IPS DF 4.7 (cell line): ENCODE measurements at regions not wholly inside any gene's neighbourhood (a gene's known extent, or its start where the extent isn't known, plus 50 kb on each side); places are given as distances from the start of the nearest gene placed in this dataset.

Experiments
- DNase-seq: peaks from one replicate; pipeline ENCODE4 v3.0.0-alpha.2; 2013; ENCODE audit warnings: low spot score; ENCODE audit errors: extremely low read depth

DNA sequence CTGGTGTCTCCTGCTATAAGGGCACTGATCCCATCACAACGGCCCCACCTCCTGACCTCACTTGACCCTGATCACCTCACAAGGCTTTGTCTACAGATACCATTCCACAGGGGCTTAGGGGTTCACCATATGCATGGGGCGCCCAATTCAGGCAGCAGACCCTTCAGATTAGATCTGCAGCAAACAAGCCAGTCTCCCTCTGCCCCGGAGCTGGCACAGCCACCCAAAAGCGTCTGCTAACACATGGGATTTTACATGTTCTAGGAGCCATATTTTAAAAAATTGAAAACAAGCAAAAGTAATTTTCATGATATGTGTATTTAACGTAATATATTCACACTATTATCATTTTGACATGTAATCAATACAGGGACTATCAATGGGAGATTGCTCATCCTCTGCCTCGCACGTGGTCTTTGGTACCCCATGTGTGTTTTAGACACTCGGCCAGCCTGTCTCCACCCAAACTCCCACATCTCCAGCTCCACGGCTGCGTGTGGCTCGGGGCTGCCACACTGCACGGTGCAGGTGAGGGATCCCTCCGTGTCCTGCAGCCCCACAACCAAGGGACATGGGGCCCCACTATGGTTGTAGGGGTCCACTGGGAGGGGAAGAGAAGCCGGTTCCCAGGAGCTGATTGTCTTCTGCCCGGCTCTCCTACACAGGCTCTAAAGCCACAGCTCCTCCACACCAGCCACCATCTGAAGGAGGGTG, 107.6 kb downstream of the RBFOX3 start:
- DNase-seq = no peak

DNA sequence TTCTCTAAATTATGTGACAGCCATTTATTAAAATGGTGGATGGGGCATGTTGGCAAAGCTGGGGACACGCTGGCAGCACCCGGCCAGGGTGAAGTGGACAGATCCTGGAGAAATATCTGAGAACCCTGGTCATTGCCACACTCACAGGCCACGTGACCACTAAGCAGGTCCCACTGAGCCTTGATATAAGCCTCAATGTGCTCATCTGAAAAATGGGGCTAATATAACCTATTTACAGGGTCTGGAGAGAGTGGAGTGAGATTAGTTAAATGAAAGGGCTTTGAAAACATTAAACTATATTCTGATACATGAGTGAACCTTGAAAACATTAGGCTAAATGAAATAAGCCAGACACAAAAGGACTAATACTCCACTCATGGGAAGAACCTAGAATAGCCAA, 108.9 kb downstream of the RBFOX3 start:
- DNase-seq = no peak

DNA sequence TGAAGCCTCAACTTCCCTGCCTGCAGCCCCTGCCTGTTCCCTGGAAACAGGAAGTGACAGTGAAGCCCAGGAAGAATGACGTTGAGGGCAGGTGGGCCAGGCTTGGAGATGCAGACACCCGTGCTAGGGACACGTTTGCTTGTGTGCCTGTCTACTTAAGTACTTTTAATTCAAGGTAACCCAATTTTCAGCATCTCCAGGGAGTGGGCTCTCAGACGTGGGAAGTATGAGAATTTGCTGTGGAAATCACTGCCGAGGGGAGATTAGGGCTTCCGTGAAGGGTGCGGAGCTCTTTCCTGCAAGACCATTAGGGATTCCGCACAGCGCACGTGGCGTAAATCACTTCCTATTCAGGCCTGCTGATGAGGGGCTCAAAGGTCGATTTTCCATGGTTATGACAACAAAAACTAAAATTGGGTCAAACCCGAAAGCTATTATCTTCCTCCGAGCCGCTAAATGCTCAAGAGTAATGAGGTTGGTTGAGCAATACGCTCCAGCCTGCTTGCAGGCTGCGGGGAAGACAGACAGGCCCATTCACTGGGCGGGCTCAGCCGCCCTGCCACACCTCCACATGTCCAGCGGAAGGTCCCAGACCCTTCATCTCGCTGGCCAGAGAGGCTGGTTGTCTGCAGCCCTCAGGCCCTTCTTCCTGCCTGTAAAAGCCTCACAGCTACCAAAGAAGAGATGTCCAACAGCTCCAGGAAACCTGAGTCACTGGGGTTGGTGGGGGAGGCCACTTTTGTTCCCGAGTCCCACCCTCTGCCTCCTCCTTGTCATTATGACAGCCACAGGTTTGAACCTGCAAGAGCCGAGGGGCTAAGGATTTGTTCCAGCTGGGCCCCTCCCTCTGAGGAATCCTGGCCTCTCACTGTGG, 109.9 kb downstream of the RBFOX3 start:
- DNase-seq = no peak

DNA sequence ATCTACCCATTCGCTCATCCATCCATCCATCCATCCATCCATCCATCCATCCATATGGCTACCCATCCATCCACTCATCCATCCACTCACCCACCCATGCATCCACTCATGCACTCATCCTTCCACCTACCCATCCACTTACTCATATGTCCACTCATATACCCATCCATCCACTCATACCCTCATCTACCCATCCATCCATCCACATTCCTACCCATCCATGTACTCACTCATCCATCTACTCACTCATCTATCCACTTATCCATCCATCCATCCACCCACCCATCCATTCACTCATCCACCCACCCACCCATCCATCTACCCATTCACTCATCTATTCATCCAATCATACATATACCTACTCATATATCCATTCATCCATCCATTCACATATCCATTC, 112.0 kb downstream of the RBFOX3 start:
- no peak for DNase-seq

DNA sequence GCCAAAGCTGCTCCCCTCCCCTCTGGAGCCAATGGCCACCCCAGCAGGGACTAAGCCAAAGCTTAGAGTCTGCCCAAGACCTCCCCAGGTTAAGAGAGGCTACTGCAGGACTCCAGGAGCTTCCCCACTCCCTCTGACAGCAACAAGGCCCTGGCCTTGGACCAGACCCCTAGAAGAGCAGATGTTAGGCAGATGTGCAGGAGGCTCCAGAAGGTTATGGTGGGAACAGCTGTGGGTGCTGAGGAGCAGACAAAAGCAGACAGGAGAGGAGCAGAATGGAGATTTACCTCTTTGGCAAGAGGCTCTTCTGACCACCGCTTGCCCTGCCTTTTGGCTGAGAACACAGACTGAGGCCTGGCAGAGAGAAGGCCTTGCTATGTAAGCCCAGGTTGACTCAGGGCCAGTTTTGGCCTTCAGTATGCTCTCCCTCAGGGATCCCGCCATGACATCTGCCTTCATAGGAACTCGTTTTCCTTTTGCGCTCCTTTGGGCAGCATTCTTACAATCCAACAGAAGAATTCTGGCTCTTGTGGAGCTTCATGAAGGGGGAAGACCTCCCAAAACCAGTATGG, 113.0 kb downstream of the RBFOX3 start:
- DNase-seq = no peak

DNA sequence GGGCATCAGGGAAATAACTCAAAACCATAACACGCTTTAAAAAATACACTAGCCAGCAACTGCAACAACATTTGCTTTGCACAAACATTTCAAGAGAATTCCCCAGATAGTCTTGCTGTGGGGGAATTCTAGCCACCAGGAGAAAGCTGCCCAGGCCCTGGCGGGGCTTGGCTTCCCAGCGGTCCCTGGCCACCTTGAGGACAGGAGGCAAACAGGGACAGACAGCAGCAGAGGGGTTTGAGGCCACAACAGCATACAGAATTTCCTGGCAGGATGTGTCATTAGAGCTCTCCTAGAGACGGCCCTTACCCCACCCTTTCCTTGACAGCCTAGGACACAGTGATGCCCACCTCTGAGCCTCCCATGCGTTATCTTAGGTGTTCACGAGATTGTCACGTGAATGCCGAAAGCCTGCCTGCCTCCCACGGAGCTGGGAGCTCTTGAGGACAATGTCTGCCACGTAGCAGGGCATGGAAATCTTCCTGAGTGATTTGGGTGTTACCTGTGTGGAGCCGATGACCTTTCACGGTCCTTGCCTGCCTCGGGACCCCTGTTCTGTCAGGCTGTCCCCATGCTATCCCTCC, 114.3 kb downstream of the RBFOX3 start:
- no peak for DNase-seq

DNA sequence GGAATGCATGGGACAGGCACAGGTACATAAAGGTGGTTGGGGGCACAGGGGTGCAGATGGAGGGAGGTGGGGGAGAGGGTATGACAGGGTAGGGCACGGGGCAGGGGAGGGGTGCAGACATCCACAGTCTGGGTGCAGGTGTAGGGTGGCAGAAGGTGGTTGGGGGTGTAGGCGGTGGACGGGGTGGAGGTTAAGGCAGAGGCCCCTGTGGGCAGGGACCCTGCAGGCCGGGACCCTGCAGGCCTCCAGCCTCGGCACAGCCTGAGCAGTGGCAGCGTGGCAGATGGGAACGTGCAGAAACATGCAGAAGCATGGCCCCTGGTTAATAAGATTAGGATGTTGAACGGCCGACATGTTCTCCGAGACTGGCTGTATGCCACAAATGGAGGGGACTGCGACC, 115.2 kb downstream of the RBFOX3 start:
- DNase-seq = no peak

DNA sequence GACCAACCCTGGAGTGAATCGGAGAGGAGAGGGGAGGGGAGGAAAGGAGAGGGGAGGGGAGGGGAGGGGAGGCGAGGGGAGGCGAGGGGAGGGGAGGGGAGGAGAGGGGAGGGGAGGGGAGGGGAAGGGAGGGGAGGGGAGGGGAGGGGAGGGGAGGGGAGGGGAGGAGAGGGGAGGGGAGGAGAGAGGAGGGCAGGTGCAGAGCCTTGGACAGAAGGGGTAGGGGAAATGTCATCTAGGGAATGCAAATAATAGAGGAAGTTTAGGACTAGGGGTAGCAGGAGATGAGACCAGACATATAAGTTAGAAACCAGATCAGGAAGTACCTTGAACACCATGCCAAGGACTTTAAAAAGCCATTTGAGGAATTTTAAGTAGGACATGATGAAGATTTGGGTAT, 119.8 kb downstream of the RBFOX3 start:
- DNase-seq = no peak

DNA sequence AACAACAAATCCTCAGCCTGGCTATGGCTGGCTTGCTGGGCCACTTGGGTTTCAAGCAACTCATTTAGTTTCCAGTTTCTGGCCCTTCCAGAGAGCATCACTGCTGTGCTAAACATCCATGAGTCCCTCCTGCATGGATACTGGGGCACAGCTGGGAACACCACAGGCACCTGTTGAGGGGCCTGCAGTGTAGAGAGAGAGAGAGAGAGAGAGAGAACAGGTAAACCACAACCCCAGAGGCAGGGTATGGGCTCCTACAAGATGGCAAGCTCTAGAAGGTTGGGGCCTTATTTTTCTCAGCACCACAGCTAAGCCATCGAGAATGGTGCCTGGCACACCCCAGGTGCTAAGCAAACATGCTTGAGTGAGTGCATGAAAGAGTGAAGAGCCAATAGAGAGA, 120.3 kb downstream of the RBFOX3 start:
- no peak for DNase-seq

DNA sequence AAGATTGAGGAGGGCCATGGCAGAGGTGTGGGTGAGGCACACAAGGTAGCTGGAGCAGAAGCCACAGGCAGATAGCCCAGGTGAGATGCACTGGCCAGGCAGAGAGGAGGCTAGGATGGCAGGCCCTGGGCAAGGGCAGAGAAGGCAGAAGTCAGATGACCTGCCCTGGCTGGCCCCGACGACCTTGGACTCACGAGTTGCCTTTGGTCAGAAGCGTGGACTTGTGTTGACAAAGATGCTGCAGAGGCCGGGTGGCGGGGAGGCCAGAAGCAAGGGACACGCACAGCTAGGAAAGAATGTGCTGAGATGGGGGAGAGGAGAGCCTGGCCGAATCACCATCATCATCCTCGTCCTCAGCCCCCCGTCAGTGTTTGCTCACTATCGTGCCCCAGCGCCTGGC, 123.7 kb downstream of the RBFOX3 start:
- no peak for DNase-seq

DNA sequence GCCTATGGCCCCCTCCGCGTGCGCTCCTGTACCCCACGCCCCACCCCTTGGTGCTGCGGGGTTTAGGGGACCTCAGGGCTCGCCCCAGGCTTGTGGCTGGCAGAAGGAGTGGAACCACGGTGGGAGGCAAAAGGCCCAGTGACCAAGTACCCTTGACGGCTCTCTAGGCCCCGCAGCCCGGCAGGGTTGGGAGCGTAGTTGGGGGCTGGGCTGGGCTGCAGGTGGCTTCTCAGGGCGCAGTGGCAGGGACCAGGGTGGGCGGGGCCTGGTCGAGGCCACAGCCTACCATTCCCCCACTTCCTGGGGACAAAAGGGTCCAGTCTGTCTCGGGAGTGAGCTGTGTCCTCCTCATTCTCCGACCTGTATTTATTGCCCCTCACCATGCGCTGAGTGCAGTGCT, 124.9 kb downstream of the RBFOX3 start:
- DNase-seq = no peak

DNA sequence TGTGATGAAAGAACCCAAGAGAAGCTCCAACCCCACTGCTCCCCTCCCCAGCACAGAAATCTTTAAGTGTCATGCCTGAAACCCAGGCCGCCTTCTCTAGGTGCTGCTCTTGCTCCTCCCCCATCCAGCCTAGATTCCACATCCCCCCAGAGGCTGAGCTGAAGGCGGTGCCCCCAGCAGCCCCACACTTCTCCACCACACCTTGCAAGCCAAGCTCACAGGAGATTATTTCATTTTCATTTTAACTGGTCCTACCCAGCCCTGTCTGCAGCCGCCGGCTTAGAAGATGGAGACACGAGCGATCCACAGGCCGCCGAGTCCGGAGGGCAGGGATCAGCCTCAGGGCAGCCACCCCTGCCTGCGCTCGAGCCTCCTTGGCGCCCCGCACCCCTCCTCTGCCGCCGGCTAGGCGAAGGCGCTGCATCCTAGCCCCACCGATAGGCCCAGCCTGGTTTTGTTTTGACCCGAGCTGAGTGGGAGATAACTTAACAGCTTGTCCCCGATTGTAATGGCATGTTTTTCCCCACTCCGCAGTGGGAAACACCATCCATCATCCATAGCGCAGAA, 125.3 kb downstream of the RBFOX3 start:
- no peak for DNase-seq

DNA sequence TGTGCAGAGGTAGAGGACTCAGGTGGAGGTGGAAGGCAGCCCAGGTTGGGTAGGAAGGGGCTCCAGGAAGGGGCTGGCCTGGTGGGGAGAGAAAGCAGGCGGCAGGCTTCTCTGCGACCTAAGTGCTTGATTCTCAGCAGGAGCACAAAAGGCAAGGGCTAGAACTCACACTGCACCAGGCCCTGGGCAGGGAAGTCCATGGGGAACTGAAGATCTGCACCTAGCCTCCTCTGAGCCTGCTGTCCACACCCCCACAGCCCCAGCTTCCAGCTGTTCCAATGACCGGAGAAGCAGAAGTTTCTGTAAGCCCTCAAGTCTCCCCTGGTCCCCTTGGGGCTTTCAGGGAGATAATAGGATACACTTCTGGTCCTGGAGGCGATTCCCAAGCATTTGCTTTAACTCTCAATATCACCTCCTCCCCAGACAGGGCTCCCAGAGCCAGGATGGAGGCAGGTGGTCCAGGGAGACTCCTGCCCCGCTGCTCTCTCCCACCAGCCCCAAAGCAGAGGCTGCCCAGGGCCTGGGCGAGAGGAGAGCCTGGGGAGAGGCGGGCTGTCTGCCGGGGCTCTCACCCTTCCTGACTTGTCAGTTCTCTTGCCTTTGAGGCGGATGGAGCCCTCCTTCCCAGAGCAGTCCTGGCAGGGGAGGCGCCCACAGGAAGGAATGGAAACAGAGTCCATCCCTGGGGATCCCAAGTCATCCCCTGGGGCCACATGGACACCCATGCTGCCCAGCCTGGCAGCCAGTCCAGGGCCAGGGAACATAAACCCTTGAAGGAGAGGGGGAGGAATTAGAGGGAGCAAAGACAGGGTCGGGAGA, 126.0 kb downstream of the RBFOX3 start:
- no peak for DNase-seq

DNA sequence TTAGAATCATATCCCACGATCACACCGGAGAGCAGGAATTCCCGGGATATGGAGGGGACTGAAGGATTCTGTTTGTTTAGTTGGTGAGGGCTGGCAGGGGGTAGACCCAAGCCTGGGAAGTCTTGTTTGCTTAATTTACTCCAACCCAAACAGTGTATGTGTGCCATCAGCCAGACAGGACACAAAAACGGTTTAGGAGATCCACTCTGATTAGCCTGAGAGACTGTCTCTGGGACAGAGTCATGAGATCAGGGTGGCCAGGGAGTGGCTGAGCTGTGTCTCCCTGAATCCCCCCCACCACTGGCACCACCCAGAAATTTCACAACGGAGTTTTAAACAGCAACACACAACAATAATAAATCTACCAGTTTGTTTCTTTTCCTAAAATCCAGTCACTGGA, 127.0 kb downstream of the RBFOX3 start:
- DNase-seq = no peak

DNA sequence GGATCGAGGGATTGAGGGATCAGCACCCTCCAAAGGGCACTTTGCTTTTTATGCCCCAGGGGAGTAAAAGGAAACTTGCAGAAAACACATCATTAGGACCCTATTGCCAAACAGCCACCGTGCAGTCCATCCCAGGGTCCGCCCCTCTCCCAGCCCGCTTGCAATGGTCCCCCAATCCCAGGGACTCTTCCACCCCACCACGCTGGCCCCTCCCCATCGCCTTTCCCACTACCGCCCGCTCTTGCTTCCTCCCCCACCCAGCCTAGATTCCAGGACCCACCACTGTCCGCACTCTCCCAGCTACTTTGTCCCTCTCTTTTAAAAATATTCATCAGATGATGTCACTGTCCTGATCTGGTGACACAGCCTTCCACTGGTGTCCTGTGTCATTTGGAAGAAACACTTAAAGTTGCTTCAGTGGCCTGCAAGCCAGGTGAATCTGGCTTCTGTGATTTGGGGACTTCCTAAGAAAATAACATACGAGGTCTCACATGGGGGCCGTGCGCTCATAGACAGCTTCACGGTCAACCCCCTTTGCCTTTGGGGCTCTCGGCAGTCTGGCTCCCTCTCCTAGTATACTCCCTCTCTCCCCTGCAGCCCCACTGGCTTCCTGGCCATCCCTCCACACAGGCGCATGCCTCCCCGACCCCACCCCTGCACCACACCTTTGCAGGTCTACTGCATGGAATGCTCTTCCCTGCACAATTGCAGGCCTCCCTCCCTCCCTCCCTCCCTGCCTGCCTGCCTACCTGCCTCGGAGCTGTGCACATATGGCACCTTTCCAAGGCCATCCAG, 127.9 kb downstream of the RBFOX3 start:
- no peak for DNase-seq

DNA sequence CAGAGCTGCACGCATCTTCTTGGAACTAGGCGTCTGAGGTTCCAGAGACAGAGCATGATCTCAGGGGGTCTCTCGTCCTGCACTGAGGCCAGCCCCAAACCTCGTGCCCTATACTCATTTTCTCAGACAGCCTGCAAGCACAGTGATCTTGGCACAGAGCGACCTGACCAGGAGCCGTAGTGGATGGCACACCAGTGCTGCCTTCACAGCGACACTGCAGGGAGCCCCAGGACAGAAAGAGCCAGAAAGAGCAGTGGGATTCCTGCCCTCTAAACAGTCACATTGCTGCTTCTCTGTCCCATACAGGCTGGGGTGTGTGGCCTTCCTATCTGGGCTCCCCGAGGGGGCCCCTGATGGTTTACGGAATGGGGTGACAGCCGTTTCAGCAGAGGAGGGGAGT, 131.0 kb downstream of the RBFOX3 start:
- no peak for DNase-seq

DNA sequence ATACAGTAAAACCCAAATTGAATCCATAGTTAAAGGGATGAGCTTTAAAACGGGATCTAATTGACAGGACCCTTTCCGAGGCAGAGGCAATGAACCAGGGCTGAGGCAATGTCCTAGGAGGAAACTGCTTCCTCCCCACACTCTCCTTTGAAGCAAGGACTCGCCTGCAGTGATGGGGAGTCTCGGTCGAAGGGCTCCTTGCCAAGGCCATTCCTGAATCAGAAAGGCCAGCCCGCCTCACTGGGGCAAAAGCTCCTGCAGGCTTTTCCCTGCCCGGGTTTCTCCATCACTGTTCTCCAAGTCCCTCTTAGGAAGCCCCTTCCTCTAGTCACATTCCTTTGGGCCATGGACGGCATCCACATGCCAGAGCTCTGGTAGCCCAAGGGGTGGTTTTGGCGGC, 132.0 kb downstream of the RBFOX3 start:
- DNase-seq = no peak

DNA sequence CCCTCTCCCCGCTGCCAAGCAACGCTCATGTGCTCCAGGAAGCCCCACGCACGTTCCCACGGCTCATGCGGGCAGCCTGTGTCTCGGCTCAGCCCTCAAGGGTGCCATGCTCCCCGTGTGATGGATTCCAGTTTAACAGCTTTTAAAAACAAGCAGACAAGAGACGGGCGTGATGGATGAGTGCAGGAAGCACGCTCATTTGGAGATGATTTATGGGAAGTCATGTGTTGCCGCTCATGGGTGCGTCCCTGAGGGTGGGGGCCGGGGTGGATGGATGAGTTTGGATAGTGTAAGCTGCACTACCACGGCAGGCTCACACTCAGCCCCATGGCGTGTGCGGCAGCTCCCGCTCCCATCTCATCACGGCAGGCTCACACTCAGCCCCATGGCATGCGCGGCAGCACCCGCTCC, 132.8 kb downstream of the RBFOX3 start:
- no peak for DNase-seq

DNA sequence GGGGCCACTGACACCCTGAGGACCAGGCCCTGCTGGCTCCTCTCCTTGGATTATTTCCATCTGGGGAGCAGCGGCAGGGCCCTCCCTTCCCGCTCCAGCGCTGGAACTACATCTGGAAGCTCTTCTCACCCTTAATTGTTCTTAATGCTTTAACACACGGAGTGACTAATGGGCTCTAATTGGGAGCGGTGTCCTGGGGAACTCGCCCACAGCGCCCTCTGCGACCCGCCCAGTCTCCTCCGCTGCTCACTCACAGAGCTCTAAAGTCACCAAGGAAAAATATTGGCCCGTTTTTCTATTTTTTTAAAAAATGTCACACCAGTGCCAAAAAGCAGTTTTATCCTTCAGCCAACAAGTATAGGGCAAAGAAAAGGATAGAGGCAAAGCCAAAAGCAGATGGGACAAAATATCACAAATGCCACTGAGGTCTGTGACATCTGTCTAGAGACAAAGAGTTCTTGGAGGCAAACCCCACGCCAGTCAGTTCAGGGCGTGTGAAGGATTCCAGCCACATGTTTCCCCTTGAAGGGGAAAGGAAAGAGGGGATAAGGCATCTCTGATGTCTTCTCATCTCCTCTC, 134.7 kb downstream of the RBFOX3 start:
- DNase-seq = no peak
